GM21381 (cell line): ENCODE measurements at regions not wholly inside any gene's neighbourhood (a gene's known extent, or its start where the extent isn't known, plus 50 kb on each side); places are given as distances from the start of the nearest gene placed in this dataset.

Source experiments
- ATAC-seq: cut with Tn5 transposase; IDR thresholded peaks from one replicate; pipeline ENCODE4 v1.9.1; 2021; ENCODE audit warnings: mild to moderate bottlenecking, moderate library complexity; ENCODE audit not compliant: unreplicated experiment

- no peak for ATAC-seq
Measured at GRCh38 chr13:111394211-111394922, 73.9 kb downstream of the TEX29 start.

GRCh38 chr13:111395511-111396393 lies 75.3 kb downstream of the TEX29 start:
- no peak for ATAC-seq

GRCh38 chr13:111396457-111396856 lies 76.0 kb downstream of the TEX29 start:
- ATAC-seq, result no peak

GRCh38 chr13:111397202-111397880 lies 76.9 kb downstream of the TEX29 start:
- no peak for ATAC-seq

GRCh38 chr13:111398196-111398595 lies 77.8 kb downstream of the TEX29 start:
- ATAC-seq, result no peak

- ATAC-seq, result no peak
Measured at GRCh38 chr13:111398715-111399299, 78.4 kb downstream of the TEX29 start.

- ATAC-seq, result no peak
Measured at GRCh38 chr13:111399334-111399733, 78.9 kb downstream of the TEX29 start.

- ATAC-seq, result no peak
Measured at GRCh38 chr13:111399776-111400538, 79.5 kb downstream of the TEX29 start.

GRCh38 chr13:111401151-111401550 lies 80.7 kb downstream of the TEX29 start:
- no peak for ATAC-seq

GRCh38 chr13:111401755-111402154 lies 81.3 kb downstream of the TEX29 start:
- no peak for ATAC-seq

GRCh38 chr13:111402441-111402840 lies 82.0 kb downstream of the TEX29 start:
- ATAC-seq, result no peak

- no peak for ATAC-seq
Measured at GRCh38 chr13:111403266-111403665, 82.8 kb downstream of the TEX29 start.

- no peak for ATAC-seq
Measured at GRCh38 chr13:111404746-111405145, 84.3 kb downstream of the TEX29 start.

GRCh38 chr13:111406636-111407035 lies 86.2 kb downstream of the TEX29 start:
- no peak for ATAC-seq

GRCh38 chr13:111407381-111408131 lies 87.1 kb downstream of the TEX29 start:
- ATAC-seq, result no peak

- no peak for ATAC-seq
Measured at GRCh38 chr13:111409413-111409812, 89.0 kb downstream of the TEX29 start.

GRCh38 chr13:111410232-111411021 lies 90.0 kb downstream of the TEX29 start:
- no peak for ATAC-seq

GRCh38 chr13:111411151-111411858 lies 90.9 kb downstream of the TEX29 start:
- no peak for ATAC-seq
